Glutamatergic neuron (in vitro differentiated cells): ENCODE measurements at regions not wholly inside any gene's neighbourhood (a gene's known extent, or its start where the extent isn't known, plus 50 kb on each side); places are given as distances from the start of the nearest gene placed in this dataset.

Experiments used
- DNase-seq: peaks from one replicate; pipeline ENCODE4 v3.0.0; 2022
- H3K27ac Mint-ChIP-seq: one replicate; pipeline ENCODE4 v1.8.0; 2020; ENCODE audit warnings: mild to moderate bottlenecking, mixed read lengths, inconsistent platforms; ENCODE audit not compliant: unreplicated experiment
- H3K27me3 Mint-ChIP-seq: one replicate; pipeline ENCODE4 v1.8.0; 2020; ENCODE audit warnings: mild to moderate bottlenecking, moderate library complexity, mixed read lengths, inconsistent platforms; ENCODE audit not compliant: unreplicated experiment
- H3K36me3 Mint-ChIP-seq: one replicate; pipeline ENCODE4 v1.8.0; 2020; ENCODE audit warnings: mild to moderate bottlenecking, mixed read lengths, inconsistent platforms; ENCODE audit not compliant: unreplicated experiment
- H3K4me1 Mint-ChIP-seq: one replicate; pipeline ENCODE4 v1.8.0; 2020; ENCODE audit warnings: mild to moderate bottlenecking, low read depth, mixed read lengths, inconsistent platforms; ENCODE audit not compliant: unreplicated experiment
- H3K4me3 Mint-ChIP-seq: one replicate; pipeline ENCODE4 v1.8.0; 2020; ENCODE audit warnings: mild to moderate bottlenecking, mixed read lengths, inconsistent platforms; ENCODE audit not compliant: unreplicated experiment
- H3K9me3 Mint-ChIP-seq: one replicate; pipeline ENCODE4 v1.8.0; 2020; ENCODE audit warnings: mild to moderate bottlenecking, moderate library complexity, mixed read lengths, inconsistent platforms; ENCODE audit not compliant: unreplicated experiment
- CTCF ChIP-seq: fragments of 200-600 bp; sonication (generic); IDR thresholded peaks from one replicate; pipeline ENCODE4 v1.5.0; 2021; ENCODE audit not compliant: partially characterized antibody, unreplicated experiment

DNA sequence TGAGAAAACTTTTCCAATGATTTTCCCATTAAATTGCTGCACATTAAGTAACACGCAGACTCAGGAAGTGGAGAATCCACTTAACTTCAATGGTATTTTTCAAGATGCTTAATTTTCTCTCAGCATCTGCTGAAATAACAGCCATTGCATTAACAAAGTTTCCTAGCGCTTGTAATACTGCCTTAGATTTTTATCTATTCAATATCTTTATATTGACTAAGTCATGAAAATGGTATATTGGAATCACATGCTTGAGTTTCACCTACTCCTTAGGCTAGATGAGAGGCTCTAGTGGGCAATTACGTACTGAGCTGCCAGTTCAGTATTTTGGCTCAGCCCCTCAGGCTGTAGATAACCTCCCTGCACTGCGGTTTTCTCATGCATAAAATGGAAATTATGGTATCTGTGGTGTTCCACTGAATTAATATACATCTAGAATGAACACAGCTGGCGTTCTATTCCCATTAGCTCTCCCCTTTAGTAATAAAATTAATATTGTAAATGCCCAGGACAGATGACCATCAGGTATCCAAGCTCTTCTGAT is 112.9 kb downstream of the MTX3 start:
- Mint-ChIP-seq H3K4me3 (no peak overlapping the region), H3K4me1 (no peaks in the 10 kb centered on the region), H3K27ac (no peak overlapping the region), H3K27me3 (peaks cover 6% of the 10 kb centered on the region), H3K9me3 (peaks cover 1% of the 10 kb centered on the region), H3K36me3 (no peaks in the 10 kb centered on the region)
- no peak for TF ChIP-seq CTCF
- DNase-seq: no peak

- Mint-ChIP-seq H3K27ac (no peak overlapping the region), H3K27me3 (peaks cover 6% of the 10 kb centered on the region), H3K4me1 (no peaks in the 10 kb centered on the region), H3K9me3 (peaks cover 1% of the 10 kb centered on the region), H3K36me3 (no peaks in the 10 kb centered on the region), H3K4me3 (no peak overlapping the region)
- TF ChIP-seq CTCF: no peak
- no peak for DNase-seq
Measured at GRCh38 chr5:79876456-79876855, 114.6 kb downstream of the MTX3 start.

DNA sequence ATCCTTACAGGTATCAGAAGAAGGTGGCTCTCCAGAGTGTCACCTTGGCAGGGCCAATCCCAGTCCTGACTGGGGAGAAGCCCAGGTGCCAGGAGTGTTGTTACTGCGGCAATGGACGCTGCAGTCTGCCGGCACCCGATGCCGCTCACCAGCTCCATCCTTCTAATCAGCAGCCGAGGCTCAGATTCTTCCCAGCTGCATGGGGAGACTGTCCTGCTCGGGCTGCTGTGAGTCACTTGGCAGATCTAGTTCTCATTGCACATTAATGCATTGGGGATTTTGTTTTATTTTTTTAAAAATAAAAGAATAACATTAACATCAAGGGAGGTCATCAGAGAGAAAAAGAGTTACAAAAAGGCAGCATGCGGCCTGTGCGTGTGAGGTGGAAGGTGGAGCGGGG is 115.8 kb downstream of the MTX3 start:
- peaks cover 6% of the 10 kb centered on the region for H3K27me3 Mint-ChIP-seq
- H3K9me3 Mint-ChIP-seq: peaks cover 1% of the 10 kb centered on the region

DNA sequence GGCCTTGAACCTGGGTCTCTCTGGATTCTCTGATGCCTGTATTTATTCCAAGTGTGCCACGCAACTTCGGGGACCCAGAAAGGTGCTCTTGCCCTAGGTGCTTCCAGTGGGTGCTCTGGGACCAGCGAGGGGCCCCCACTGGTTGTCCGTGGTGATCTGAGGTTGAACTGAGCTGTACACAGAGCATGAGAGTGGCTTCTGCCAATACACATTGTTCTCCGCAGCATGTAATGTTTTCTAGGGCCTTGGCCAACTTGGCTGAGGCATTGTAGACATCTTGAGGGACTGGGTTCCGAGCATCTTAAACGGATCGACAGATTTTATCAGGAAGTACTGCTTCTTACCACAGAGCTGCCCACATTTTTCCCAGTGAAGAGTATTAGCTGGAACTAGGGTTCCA is 117.9 kb downstream of the MTX3 start:
- Mint-ChIP-seq H3K9me3 (peaks cover 4% of the 10 kb centered on the region), H3K27me3 (peaks cover 5% of the 10 kb centered on the region), H3K36me3 (peaks cover 5% of the 10 kb centered on the region), H3K4me3 (no peak overlapping the region), H3K27ac (no peak overlapping the region), H3K4me1 (no peaks in the 10 kb centered on the region)
- no peak for DNase-seq
- no peak for TF ChIP-seq CTCF

More for the DNA sequence above, 115.8 kb downstream of the MTX3 start:
- peaks cover 5% of the 10 kb centered on the region for H3K36me3 Mint-ChIP-seq
- DNase-seq: no peak
- no peak for TF ChIP-seq CTCF
- H3K4me3 Mint-ChIP-seq: no peak overlapping the region
- H3K27ac Mint-ChIP-seq: no peak overlapping the region
- H3K4me1 Mint-ChIP-seq: no peaks in the 10 kb centered on the region

DNA sequence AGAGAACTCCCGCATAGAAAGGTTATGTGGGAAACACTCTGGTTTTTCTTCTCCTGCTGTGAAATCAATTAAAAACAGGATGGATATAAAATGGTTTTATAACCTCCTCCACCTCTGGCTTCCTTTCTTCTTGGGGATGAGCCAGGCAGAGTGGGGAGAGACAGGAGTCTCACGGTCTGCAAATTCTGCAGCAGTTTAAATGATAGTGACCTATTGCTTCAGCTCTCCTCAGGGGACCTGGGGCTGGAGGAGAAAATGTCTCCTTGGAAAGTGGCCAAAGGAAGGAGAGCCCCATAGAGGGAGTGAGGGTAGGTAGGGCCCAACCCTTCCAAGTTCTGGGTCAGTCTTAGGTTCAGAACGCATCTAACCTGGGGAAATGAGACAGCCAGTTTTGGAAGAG is 118.8 kb downstream of the MTX3 start:
- Mint-ChIP-seq H3K27me3 (peaks cover 5% of the 10 kb centered on the region), H3K36me3 (peaks cover 5% of the 10 kb centered on the region), H3K4me1 (no peaks in the 10 kb centered on the region), H3K9me3 (peaks cover 3% of the 10 kb centered on the region), H3K4me3 (no peak overlapping the region), H3K27ac (no peak overlapping the region)
- TF ChIP-seq CTCF: no peak
- no peak for DNase-seq
